Activated T-cell treated with anti-CD3 and anti-CD28 coated beads for 1 hour (primary cell): ENCODE measurements at regions not wholly inside any gene's neighbourhood (a gene's known extent, or its start where the extent isn't known, plus 50 kb on each side); places are given as distances from the start of the nearest gene placed in this dataset.
"Not testable (repeated sequence)": the region's sequence is repeated elsewhere in the genome, so short reads cannot be mapped to it uniquely, and the experiment has no call there.

Experiments used
- DNase-seq: peaks from one replicate; pipeline ENCODE4 v3.0.0-alpha.2; 2020; ENCODE audit warnings: low read depth

DNA sequence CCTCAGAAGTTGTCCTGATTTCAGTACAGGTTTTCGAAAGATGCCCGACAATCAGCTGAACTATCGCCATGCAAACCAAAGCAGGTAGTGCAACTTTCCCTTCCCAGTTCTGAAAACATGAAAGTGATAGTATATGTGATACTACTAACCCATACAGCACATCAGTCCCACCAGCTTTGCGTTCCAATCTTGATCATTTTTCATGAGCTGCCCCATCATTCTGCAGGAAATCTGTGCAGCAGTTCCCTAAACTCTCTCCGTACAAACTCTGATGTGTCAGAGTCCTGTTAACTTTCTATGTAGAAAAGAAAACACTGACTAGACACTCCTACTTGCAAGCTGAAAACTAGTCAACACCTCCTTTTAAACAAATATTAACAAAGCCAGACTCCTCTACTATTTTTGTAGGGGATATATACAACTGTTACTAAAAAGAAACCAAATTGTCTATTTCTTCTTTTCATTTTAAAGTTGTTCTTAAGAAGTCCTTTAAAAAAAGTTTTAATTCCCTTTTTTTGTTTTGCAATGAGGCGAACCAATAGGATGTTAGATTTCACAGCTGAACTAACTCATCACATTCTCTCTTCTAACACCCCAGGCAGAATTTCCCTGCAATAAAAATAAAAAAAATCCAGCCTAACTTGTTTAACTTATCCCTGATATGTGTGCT lies 99.6 kb upstream of the DST start:
- no peak for DNase-seq

DNA sequence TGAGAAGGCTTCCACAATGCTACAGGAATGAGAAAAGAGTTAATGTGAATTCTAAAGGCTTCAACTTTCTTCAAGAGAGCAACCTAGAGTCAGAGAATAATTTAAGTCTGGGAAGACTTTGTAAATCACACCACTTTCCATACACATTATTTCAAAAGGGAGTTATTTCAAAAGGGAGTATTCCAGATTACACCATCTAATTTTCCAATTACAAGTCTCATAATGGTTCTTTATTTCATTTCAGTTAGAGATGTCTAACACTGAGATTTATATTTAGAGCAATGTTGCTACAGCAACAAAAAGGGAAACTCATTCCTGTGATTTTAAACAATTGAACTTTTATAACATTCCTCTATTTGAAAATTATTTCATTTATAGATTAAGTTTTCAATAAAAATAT lies 98.8 kb upstream of the DST start:
- DNase-seq: no peak

DNA sequence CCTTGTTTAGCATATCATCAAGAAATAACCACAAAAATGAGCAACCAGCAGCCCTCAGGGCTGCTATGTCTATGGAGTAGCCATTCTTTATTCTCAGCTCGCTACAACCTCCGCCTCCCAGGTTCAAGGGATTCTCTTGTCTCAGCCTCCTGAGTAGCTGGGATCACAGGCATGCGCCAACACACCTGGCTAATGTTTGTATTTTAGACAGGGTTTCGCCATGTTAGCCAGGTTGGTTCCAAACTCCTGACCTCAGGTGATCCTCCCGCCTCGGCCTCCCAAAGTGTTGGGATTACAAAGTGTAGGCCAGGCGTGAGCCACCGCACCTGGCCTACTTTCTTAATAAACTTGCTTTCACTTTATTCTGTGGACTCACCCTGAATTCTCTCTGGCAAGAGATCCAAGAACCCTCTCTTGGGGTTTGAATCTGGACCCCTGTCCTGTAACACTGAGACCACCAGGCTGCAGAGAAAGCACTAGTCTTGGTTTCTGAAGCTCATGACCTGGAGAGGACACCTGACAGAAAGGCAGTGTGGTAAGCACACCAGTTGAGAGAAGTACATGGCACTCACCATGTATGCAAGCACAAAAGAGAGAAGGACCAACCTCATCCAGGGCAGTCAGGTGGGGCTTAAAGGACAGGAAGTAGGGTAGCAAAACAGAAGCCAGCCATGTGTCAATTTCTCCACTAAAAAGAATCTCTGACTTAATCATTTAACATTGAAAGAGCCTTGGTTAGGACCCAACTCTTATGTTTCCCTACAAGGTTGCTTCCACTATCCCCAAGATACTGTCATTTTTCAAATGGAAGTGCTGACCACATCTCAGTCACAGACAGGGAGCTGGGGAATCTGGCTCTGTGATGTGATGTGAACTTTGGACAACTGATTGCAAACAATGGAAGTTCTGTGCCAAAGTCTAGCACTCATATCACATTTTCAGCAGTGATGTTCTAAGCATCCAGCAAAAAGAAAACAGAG lies 97.4 kb upstream of the DST start:
- DNase-seq: no peak

DNA sequence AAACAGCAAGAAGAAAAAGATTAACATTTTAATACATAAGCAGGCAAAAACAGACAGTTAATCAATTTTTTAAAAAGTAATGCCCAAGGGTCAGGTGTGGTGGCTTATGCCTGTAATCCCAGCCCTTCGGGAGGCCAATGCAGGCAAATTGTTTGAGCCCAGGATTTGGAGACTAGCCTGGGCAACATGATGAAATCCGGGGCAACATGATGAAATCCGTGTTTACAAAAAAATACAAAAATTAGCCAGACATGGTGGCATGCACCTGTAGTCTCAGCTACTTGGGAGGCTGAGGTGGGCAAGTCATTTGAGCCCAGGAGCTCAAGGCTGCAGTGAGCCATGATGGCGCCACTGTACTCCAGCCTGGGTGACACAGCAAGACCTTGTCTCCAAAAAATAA lies 94.1 kb upstream of the DST start:
- no peak for DNase-seq

DNA sequence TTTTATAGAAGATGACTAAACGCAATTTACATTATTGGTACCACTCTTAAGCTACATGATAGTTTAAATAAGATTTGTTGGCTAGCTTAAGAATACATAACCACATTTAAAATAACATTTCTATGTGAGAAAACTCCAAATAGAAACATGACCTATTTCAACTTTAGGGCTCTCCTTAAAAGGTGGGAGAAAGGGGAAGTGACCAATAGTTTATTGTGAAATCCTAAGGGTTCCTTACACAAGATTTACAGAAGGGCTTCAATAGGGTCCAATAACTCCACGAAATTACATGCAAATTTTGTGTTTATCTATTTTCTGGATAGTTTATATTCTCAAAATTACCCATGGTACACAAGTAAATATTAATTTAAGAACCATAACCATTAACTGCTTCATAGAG lies 91.6 kb upstream of the DST start:
- DNase-seq: no peak

DNA sequence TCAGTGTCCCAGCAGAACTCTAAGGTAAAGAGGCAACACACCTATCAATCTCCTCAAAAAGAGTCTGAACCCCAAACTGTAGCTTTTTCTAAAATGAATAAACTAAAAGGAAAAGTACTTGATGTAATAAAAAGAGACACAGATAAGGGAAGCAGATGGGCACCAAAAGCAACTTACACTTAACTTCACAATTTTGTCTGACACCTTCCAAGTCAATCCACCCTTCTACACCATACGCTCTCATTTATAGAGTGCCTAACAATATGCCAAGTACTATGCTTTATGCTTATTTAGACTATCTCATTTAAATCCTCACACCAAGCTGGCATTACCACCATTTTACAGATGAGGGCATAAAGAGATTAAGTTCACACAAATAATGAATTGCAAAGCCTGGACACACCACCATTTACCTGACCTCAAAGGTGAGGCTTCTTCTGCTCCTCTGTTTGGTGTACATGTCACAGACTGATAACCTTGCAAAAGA lies 90.6 kb upstream of the DST start:
- no peak for DNase-seq

DNA sequence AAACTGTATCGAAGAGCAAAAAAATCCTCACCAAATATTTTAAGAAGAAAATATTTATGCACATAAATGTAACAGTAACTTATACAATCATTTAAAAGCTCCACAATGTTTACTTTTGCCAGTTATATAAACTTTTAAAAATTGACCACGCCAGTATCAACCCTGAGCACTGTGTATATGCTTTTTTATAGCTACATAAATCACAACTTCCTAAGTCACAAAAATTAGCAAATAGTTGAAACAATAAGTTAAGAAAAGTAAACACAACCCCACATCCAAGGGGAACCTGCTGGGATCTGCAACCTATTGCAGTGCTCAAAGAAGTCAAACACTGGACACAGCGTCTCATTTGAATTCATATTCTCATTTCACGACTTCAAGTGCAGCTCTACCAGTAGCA lies 89.8 kb upstream of the DST start:
- DNase-seq: no peak

DNA sequence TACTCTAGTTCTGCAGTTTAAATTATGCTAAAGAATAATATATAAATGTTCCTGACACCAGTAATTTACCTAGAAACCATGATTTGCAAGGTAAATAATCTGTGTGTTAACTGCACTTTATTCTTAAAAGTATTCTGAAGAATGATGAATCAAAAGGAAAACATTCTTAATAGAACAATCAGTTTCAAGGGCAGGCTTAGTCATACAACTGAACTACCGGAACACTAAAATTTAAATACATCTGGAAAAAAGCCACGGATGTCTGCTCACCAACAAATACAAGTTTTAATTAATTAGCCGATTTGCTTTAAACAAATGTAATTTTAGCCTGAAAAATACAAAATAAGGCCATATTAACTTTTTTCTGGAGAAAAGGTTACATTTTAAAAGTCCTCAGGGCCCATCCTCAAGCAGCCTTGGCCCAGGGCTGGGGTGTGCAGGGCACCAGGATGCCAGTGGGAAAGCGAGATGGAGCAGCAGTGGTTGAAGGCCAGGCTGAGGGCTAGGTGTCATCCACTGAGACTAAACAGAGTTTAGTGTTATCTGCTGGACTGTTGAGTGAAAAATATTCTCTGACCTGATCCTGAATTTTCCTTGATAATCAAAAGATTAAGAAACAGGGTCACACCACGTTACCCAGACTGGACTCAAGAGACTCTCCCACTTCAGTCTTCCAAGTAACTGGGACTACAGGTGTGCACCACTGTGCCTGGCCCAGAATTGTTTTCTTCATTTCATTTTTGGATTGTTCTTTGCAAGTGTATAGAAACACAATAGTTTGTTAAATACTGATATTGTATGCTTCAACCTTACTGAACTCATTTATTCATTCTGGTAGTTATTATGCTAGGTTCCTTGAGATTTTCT lies 88.2 kb upstream of the DST start:
- DNase-seq: no peak

DNA sequence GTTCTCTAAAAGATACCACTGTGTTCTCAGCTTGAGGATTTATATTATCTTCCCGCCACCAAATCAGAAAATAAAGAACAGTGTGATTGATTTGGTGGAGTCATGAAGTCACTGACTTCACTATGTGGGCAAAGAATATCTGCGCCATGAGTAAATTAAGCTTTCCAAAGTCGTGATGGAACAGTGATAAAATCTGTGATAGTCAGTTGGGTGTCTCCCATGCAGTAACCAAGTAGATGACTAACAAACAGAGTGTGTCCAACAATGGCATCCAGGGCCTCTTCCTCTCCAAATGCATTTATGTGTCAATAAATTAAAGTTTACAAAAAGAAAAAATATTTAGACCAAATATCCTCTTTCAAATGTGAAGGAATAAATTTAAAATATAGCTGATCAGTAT lies 87.0 kb upstream of the DST start:
- no peak for DNase-seq

DNA sequence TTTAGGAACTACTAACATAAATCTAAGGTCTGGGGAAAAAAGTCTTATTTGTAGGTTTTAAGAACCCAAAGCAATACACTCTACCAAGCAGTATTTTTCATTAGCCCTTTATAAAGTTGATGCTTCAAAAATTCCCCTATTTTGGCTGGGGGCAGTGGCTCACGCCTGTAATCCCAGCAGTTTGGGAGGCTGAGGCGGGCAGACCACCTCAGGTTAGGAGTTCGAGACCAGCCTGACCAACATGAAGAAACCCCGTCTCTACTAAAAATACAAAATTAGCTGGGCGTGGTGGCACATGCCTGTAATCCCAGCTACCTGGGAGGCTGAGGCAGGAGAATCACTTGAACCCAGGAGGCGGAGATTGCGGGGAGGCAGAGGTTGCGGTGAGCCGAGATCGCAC lies 86.5 kb upstream of the DST start:
- DNase-seq: not testable (repeated sequence)

DNA sequence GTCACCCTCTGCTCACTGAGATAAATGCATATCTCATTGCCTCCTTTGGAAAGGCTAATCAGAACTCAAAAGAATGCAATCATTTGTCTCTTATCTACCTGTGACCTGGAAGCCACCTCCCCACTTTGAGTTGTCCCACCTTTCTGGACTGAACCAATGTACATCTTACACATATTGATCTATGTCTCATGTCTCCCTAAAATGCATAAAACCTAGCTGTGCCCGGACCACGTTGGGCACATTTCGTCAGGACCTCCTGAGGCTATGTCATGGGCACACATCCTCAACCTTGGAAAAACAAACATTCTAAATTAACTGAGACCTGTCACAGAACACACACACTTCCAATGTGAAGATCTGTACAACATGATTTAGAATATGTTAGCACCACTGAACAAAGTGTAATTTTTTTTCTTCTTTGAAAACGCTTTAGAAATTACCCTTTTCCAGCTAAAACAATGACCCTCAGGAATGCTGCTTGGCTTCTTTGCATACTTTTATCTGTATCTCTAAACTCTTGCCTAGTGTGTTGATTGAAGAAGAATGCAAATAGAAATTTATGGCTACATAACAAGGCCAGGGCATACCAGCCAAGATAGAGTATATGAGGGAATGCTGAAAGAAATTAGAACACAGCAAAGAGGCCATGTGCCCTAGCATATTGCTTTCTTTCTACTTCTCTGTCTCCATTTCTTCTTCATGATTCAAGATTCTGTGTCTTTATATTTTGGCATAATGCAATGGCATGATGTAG lies 84.6 kb upstream of the DST start:
- DNase-seq: no peak

DNA sequence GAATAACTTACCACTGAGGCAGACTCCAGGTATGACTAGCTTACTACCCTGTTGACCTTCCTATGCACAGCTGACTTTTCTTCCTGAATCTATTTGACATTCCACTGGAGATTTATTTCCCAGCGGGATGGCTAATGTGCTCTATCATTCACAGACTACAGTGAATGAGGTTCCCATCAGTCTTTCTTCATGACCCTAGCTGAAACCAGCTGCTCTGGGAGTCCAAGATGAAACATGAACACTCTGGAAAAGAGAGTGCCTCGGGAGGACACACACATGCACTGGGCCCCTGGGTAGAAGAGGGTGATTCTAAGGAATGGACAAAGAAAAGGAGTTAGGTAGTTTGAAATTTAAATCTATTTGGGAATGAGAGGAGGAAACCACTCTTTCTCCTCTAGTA lies 82.6 kb upstream of the DST start:
- no peak for DNase-seq

DNA sequence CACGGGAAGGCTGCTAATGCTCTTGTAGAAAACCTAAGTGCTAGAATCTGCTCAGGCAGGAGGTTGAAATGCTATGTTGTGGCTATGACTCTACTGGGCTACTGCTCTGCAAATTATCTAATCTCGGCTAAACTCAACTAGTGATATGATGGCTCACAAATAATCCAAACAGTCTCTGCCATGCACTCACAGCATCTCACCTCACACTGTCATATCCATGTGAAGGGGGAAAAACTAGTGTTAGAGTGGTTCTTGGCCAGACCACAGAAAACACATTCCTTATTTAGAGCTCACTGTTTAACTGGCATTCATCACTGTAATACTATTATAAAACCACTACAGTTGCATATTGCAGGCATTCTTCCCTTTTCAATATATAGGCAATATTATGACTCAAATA lies 81.8 kb upstream of the DST start:
- no peak for DNase-seq

DNA sequence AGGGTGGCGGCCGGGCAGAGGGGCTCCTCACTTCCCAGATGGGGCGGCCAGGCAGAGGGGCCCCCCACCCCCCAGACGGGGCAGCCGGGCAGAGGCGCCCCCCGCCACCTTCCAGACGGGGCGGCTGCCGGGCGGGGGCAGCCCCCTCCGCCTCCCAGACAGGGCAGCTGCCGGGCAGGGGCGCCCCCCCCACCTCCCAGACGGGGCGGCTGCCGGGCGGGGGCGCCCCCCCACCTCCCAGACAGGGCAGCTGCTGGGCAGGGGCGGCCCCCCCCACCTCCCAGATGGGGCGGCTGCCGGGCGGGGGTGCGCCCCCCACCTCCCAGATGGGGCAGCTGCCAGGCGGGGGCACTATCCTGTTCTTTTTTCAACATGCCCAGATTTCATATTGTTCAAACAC lies 78.2 kb upstream of the DST start:
- no peak for DNase-seq

DNA sequence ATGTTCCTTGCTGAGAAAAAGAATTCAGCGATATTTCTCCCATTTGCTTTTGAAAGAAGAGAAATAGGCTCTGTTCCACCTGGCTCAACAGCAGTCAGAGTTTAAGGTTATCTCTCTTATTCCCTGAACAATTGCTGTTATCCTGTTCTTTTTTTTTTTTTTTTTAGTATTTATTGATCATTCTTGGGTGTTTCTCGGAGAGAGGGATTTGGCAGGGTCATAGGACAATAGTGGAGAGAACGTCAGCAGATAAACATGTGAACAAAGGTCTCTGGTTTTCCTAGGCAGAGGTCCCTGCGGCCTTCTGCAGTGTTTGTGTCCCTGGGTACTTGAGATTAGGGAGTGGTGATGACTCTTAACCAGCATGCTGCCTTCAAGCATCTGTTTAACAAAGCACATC lies 77.5 kb upstream of the DST start:
- not testable (repeated sequence) for DNase-seq

DNA sequence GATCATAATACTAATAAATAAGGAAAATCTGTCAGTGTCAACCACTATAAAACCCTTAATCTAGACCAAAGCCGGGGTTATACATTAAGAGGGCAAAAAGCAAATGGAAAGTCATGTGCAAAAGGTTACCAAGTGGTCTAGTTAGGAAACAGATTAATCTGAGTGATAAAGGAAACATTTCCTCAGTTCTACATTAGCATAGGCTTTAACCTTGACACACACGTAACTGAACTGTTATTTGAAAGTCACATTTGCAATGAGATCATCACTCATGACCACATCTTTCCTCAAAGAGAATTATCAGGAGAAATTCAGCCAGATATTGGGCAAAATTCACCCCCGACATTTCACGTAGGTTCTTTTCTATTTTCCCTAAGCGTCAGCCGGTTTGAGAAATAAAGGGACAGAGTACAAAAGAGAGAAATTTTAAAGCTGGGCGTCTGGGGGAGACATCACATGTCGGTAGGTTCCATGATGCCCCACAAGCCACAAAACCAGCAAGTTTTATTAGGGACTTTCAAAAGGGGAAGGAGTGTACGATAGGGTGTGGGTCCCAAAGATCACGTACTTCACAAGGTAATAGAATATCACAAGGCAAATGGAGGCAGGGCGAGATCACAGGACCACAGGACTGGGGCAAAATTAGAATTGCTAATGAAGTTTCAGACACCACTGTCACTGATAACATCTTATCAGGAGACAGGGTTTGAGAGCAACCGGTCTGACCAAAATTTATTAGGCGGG lies 76.8 kb upstream of the DST start:
- not testable (repeated sequence) for DNase-seq

DNA sequence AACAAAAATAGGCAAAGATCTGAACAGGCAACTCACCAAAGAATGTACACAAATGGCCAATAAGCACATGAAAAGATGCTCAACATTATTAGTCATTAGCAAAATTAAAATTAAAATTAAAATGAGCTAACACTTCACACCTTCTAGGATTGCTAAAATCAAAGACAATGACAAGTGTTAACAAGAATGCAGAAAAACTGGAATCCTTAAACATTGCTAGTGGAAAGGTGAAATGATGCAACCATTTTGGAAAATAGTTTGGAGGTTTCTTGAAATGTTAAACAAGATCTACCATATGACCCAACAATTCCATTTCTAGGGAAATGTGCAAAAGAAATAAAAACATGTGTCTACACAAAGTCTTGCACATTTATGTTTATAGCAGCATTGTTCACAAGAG lies 75.5 kb upstream of the DST start:
- DNase-seq: no peak

DNA sequence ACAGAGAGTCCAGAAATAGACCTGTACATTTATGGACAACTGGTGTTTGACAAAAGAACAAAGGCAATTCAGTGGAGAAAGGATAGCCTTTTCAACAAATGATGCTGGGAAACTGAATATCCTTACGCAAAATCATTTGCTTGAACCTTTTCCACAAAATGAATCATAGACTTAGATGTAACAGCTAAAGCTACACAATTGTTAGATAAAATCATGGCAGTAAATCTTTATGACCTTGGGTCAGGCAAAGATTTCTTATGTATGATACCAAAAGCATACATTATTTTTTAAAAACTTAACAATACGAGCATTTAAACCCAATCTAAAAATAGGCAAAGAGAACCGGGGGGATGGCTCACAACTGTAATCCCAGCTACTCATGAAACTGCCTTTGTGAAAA lies 73.5 kb upstream of the DST start:
- no peak for DNase-seq

DNA sequence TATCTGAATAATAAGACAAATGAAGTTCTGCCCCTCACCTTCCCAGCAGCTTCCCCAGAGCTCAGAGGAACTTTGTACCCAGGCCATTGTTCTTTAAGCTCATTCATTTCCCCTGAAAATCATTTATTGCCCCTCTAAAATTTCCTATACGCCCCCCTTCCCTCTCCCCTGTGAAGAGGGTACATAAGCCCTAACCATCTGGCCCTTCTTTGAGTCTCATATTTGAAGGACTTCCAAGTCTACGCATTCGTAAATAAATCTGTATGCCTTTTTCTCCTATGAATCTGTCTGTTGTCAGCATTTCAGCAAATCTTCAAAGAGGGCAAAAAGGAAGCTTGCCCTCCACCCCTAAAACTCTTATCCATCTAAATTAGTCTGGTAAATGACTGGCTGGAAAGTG lies 73.1 kb upstream of the DST start:
- DNase-seq: no peak

DNA sequence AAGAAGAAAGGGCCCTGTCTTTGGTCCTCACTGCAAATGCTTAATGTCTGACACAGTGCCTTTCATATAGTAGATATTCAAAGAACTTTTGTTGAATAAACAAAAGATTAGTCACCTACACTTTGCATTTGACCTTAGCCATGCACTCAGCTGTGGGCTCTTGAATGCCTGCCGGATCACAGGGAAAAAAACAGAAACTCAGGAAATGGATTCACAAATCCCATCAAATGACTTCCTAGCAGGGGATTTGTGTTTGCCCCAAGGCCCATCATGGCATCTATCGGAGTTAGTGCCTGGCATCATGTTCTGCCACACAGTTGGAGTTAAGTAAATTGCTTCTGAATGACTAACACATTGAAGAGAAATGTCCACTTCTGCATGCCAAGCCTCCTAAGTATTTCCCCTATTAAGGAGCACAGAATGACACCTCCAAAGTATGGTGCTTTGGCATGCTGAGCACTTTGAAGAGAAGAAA lies 72.3 kb upstream of the DST start:
- no peak for DNase-seq

DNA sequence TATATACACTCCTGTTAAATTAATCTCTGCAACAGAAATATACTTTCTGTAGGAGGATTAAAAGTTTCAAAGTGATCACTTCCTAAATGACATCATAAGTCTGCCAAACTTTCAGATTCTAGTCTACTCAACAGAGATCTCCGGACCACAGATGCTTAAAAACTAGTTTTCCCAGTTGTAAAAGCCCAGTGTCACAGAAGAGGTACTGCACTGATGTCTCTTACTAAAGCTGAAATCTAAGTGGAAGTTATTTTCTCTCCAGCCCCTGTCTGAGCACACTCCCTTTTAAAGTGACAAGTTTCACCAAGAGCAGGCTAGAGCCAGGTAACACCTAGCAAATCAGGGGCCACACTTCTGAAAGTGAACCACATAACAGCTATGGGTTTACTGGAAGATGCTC lies 71.6 kb upstream of the DST start:
- DNase-seq: no peak
